HG03565 (cell line): ENCODE measurements at regions not wholly inside any gene's neighbourhood (a gene's known extent, or its start where the extent isn't known, plus 50 kb on each side); places are given as distances from the start of the nearest gene placed in this dataset.
"Not testable (repeated sequence)": the region's sequence is repeated elsewhere in the genome, so short reads cannot be mapped to it uniquely, and the experiment has no call there.

Experiments used
- ATAC-seq: cut with Tn5 transposase; IDR thresholded peaks from one replicate; pipeline ENCODE4 v1.9.1; 2021; ENCODE audit warnings: mild to moderate bottlenecking, moderate library complexity; ENCODE audit not compliant: unreplicated experiment

GRCh38 chr14:52124791-52125684 lies 56.2 kb upstream of the NID2 start:
- ATAC-seq: no peak

GRCh38 chr14:52122163-52122562 lies 53.3 kb upstream of the NID2 start:
- not testable (repeated sequence) for ATAC-seq

- no peak for ATAC-seq
Measured at GRCh38 chr14:52121441-52121840, 52.6 kb upstream of the NID2 start.

- no peak for ATAC-seq
Measured at GRCh38 chr14:52119030-52119429, 50.2 kb upstream of the NID2 start.
